SK-N-MC (cell line): ENCODE measurements at regions not wholly inside any gene's neighbourhood (a gene's known extent, or its start where the extent isn't known, plus 50 kb on each side); places are given as distances from the start of the nearest gene placed in this dataset.

Source experiments
- EZH2 ChIP-seq: fragments of 200-600 bp; sonication (generic); IDR thresholded peaks from one replicate; pipeline ENCODE4 v1.6.1; 2017; ENCODE audit warnings: antibody characterized with exemption
- POLR2AphosphoS5 ChIP-seq: IDR thresholded peaks from 2 replicates; pipeline ENCODE4 v1.6.1; 2012; ENCODE audit warnings: mild to moderate bottlenecking, low read depth, low read length, borderline replicate concordance

- TF ChIP-seq POLR2AphosphoS5: no peak
- no peak for TF ChIP-seq EZH2
These were observed 499.7 kb downstream of the COG6 start for GRCh38 chr13:40155201-40155600.
